GM21825 (cell line): ENCODE measurements at regions not wholly inside any gene's neighbourhood (a gene's known extent, or its start where the extent isn't known, plus 50 kb on each side); places are given as distances from the start of the nearest gene placed in this dataset.

Source experiments
- ATAC-seq: cut with Tn5 transposase; IDR thresholded peaks from one replicate; pipeline ENCODE4 v1.9.1; 2021; ENCODE audit warnings: mild to moderate bottlenecking, moderate library complexity; ENCODE audit not compliant: unreplicated experiment

GRCh38 chr1:38305666-38306065, 259.1 kb upstream of the POU3F1 start:
- ATAC-seq, result no peak

GRCh38 chr1:38303843-38304242, 257.2 kb upstream of the POU3F1 start:
- no peak for ATAC-seq

- no peak for ATAC-seq
These were observed 254.4 kb upstream of the POU3F1 start for GRCh38 chr1:38301040-38301439.

GRCh38 chr1:38300616-38301015, 254.0 kb upstream of the POU3F1 start:
- no peak for ATAC-seq

GRCh38 chr1:38297842-38298241, 251.2 kb upstream of the POU3F1 start:
- no peak for ATAC-seq

GRCh38 chr1:38297246-38297645, 250.7 kb upstream of the POU3F1 start:
- no peak for ATAC-seq

DNA sequence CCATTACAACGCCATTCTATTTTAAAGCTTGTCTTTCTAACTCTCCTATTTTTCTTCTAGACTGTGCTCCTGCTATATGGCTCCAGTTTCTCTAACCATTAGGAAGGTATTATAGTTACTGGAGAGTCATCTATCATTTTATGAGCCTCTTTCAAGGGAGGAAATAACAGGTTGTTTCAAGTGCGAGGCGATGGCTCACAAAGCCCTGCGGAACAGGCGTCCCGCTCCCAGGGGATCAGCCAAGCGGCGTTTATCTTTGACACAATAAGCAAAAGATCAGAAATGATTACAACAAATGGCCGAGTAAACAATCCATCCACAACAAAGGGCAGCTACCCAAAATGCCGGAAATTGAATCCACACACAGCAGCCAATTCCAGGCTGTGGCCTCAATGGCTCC, 249.5 kb upstream of the POU3F1 start:
- no peak for ATAC-seq

GRCh38 chr1:38293567-38293966, 247.0 kb upstream of the POU3F1 start:
- no peak for ATAC-seq

- ATAC-seq, result no peak
These were observed 246.4 kb upstream of the POU3F1 start for GRCh38 chr1:38292969-38293368.

DNA sequence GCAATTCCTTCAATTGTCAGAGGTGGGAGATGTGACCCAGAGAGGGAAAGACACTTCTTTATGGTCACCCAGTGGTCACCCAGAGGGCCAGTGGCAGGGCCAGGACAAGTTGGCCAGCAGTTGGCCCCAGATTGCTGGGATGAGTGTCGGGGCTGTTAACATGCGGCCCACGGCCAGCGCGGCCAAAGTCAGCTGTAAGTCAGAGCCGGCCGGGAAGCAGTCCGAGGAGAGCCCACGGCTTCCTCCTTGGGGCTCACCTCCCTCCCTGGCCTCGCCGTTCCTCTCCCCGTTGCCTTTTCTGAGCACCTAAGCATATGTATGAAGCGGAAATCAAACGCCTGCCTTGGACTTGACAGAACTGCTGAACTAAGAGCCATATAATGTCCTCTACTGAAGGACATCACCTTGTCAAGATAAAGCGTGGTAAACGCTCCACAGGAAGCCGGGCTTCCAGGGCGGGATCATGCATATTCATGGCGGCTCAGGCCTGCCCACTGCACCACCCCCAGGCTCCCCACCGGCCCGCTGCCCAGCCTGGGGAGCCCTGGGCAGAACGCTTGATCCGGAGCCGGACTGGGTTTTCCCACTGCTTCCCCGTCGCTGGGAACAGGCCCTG, 245.4 kb upstream of the POU3F1 start:
- ATAC-seq, result no peak

DNA sequence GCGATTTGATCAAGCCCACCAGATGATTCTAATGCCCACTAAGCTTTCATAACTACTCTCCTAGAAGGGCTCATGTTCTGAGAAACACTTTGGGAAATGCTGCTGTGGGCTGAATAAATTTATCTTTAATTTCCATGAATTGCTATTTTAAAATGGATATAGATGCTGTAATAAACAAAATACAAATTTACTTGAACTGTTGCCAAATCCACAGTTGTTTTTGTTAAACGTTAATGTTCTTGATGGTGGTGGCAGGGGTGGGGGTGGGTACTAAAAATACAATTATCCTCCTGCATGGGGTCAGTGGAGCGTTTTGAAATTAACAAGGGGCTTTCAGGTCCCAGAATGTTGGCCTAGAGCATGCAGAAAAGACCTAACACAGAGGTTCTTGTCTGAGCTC, 244.7 kb upstream of the POU3F1 start:
- ATAC-seq, result no peak

- ATAC-seq, result no peak
These were observed 242.4 kb upstream of the POU3F1 start for GRCh38 chr1:38289034-38289433.

DNA sequence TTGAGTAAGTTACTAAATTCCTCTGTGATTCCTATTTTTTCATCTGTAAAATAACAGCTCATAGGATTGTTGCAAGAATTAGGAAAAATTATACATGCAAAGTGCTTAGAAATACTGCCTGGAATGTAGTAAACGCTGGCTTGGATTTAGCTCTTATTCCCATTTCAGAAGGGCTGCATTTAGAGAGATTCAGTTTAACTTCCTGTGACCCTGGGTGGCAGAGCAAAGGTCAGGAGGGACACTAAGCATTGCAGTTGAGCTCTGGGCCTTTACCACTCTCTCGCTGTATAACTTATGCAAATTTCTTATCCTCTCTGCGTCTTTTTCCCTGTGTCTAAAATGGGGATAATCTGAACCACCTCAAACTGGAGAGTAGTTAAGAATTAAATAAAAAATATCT, 241.0 kb upstream of the POU3F1 start:
- ATAC-seq, result no peak

DNA sequence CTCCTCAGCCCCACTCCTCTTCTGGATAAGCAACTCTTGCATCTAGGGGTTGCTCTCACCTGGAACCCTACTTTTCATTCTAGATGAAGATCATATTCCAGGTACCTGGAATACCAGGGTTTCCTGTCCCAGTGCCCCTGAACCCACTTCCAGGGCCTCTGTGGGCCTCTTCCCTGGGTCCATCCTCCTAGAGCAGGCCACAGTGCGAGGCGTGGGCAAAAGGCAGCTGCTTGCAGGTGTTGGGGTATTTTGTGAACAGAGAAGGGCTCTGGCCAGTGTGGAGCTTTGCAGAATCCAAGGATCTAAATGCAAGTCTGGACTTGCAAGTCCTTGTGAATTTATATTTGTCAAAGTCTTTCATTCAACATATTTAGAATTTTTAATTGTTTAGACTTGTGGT, 240.4 kb upstream of the POU3F1 start:
- ATAC-seq, result no peak

DNA sequence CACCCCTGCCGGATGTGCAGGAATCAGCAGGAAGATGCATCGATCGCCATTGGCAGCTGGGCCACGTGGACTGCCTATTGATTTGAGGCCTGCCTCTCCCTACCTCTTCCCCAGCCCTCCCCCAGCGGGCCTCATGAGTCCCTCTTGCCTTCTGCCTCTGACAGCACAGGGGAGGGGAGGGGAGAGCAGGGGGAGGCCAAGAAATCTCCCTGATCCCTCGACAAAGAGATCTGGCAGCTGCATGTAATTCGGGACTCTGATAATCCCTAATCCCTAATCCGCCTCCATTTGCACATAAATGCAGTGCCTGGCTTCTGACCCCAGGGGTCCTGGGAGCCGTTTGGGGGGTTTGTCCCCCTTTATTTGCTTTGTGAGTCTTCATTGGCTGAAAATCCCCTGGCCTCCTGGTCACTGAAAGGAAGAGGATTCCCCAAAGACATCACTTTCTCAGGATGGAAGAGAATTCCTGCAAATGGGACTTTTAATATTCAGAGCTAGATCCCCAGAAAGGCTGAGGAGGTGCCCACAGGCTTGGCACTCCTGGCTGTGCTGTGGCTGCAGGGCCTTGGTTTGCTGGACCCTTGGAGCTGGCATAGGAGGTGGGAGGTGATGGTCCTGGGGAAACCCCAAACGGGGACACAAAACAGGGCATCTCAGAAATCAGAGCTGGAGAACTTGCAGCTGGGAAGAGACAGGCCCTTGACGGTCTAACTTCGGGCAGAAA, 239.4 kb upstream of the POU3F1 start:
- no peak for ATAC-seq

DNA sequence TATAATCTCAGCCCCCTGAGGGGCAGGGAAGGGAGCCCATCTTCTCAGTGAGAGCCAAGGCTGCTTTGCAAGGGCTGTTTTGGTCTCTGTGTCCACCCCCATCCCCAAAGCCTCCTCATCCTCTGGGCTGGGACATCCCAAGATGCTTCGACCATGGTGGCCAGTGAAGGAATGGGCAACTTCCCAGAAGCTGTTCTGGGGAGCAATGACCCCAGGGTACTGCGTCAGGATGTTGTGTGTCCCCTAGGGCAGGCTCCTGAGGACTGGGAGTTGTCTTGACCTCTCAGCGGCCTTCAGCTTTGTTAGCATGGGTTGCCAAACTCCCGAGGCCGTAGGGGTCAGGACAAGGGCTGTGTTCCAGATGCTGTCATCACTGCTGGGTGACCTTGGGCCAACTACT, 238.4 kb upstream of the POU3F1 start:
- ATAC-seq, result no peak

DNA sequence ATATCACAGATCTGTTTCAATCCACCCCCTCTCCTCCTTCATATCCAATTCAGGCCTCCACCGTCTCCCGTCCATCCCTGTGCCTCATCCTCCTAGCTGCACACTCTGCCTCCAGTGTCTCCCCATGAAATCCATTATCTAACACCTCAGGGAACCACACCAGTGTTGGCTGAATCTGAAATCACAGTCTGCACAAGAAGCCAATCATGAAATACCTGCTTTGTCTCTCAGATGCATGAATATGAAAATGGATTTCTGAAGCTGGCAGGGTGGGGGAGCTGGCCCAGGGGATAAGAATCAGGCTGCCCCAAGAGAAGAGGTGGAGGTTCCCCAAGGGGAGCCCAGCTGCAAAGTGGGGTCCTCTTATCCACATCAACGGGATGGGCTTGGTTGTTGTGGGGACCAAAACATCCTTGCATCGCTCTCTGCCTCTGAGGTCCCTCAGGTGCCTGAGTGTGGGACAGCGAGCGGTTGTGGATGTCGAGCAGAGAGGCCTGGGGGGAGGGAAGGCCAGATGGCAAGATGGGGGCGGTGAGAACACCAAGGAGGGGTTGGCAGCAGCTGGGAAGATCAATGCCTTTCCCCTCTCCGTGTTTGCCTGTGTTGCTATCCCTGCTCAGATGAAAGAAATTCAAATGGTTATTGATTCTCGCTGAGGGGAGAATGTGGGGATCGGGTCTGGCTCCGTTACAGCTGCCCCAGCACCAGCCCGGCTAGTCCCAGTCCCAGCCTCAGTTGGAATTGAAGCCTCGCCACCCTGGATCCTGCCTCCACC, 237.3 kb upstream of the POU3F1 start:
- no peak for ATAC-seq

DNA sequence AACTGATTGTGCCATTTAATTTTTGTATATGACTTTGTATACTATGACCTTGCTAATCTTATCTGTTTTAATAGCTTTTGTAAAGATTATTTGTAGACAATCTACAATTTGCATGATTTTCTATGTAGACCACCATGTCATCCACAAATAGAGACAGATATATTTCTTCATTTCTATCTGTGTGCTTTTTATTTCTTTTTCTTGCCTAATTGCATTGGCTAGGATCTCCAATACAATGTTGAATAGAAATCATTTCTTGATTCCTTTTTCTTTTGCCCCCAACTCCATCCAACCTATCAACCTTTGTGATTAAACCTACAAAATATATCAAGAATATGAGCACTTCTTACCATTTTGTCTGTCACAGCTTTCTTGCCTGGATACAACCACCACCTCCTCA, 232.6 kb upstream of the POU3F1 start:
- ATAC-seq, result no peak

DNA sequence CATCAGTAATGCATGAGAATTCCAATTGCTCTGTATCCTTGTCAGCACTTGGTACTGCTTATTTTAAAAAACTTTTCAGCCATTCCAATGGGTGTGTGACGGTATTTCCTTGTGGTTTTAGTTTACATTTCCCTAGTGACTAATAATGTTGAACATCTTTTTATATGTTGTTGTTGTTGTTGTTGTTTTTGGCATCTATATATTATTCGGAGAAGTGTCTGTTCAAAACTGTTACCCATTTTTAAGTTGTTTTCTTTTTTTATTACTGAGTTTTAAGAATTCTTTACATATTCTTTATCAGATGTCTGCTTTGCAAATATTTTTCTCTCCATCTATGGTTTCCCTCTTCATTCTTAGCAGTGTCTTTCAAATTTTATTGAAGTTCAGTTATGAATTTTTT, 231.1 kb upstream of the POU3F1 start:
- ATAC-seq, result no peak

DNA sequence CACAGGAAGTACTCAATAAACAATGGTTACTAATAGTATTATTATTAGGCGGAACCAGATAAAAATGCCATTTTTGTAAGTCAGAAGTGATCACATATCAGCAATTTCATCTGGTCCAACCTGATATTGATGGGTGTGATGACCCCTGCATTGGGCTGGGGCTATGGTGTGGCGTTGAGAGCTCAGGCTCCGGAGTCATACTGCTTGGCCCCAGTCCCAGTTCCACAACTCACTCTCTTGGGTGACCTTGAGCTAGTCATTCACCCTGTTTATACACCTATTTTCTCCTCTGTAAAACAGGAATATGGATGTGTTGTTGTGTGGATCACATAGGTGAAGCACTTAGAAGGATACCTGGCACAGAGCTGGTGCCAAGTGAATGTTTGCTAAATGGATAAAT, 229.4 kb upstream of the POU3F1 start:
- ATAC-seq, result no peak

- no peak for ATAC-seq
These were observed 228.4 kb upstream of the POU3F1 start for GRCh38 chr1:38274974-38275373.

DNA sequence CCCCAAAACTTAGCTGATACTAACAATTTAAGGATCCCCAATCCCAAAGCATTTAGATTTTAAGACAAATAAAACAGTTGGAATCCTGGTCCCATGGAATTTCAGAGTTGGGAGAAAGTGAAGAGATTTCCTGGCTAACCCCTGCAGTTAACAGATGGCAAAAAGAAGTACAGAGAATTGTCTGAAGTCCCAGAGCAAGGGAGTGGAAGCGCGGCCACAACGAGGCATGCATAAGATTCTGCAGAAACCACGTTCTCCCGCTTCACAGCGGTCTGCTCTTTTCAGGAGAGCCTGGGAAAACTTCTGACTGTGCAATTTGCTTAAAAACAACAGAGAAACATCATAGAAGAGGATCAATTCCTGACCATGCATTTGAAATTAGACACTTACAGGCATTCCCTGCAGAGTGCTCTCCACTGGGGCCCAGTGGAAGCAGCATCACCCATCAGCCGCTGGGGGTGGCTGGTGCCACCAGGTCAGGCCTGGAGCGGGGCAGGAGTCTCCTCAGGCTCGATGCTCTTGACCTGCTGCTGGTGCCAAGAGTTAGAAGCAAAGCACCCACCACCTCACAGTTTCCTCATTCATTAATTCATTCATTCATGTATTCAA, 226.7 kb upstream of the POU3F1 start:
- no peak for ATAC-seq
